Fibroblast of peridontal ligament (primary cell): ENCODE measurements at regions not wholly inside any gene's neighbourhood (a gene's known extent, or its start where the extent isn't known, plus 50 kb on each side); places are given as distances from the start of the nearest gene placed in this dataset.

Experiments
- DNase-seq: peaks from one replicate; pipeline ENCODE4 v3.0.0-alpha.2; 2010; ENCODE audit errors: extremely low read depth

DNA sequence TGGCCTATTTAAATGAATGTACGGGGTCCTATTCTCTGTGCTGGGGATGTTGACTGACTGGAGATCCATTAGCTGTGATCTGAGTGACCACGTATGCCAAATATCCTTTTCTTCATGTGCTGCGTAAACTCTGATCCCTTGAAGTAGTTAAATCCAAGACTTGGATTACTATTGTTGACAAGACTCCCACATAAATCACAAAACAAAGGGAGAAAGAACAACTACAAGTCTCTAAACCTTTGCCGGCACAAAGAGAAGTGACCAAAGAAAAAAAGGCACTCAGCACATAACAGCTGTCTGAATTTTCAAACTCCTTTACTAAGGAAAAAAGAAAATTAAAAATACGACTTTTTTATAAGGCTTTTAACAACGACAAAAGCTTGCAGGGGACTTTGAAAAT is 559.9 kb upstream of the CDH8 start:
- no peak for DNase-seq

DNA sequence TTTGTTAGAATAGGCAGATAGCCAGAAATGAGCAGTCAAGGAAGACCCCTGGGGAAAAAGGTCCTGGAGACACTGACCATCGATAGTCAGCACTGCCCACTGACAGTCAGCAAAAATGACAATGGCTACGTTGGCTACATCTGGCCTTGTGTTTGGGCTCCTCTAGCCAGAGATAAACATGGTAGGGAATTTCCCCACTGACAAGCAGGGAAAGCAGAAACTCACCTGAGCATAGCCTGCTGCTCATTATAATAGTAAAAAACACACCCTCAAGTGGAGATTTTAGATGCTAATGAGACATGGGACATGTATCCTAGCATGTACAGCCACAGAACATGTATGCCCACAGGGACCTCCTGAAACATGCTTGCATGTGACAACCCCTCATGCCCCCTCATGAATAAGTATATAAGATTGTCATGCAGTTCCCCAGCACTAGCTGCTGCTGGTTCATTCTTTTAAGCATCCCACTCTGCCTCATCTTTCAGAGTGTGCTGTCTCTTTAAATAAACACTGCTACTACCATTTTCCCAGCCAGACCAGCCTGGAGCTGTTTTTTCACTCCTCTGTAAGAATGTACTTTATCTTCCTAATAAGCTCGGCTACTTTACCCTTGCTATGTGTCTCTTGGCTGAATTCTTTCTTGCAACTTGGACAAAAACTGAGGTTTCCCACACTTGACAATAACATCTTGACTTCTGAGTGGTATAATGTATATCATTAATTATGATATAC is 550.1 kb upstream of the CDH8 start:
- no peak for DNase-seq

DNA sequence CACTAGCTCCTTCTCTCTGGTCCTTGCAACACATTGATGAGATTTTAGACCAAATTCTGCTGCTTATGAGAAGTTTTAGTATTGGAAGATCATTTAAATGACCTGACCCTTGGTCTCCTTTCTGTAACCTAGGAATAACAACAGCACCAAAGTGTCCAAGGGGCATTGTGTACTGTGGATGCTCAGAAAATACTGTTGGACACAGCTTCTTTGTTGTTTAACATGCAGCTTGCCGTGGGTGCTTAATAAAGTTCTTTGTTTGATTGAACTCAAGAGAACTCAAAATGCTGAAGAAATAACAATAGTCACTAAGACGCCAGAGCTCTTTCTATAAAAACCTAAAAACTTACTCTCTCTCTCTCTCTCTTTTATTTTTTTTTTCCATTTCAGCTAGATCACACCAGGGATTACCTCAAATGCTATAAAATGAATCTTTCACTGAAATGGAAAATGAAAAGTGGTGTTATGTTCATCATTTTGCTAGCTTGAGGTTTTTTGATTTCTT is 548.9 kb upstream of the CDH8 start:
- no peak for DNase-seq

DNA sequence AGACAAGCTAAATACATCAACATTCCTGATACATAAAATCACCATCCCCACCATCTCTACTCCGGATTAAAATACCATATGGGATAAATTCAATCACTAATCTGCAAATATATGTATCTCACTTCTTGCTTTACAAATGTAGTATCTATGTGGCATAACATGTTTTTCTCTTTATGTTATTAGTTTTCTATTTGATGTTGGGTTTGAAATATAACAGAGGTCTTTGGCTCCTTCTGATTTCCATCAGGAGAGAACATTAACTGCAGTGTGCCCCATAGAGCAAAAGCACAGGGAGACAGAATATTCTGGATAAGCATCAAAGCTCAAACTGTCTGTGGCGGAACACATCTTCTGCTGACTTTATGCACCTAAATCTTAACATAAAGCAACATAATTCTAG is 547.2 kb upstream of the CDH8 start:
- no peak for DNase-seq

DNA sequence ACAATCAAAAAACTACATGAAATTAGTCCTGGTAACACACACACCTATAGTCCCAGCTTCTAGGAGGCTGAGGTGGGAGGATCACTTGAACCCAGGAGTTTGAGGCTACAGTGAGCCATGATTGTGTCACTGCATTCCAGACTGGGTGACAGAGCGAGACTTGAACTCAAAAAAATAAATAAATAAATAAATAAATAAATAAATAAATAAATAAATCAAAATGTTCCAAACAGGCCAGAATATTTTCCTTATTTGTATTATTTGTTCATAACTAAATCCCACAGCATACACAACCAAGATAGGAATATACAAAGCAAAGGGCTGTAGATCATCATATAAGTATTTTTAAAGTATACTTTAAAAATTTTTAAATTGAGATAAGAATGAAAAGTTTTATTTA is 537.2 kb upstream of the CDH8 start:
- no peak for DNase-seq

DNA sequence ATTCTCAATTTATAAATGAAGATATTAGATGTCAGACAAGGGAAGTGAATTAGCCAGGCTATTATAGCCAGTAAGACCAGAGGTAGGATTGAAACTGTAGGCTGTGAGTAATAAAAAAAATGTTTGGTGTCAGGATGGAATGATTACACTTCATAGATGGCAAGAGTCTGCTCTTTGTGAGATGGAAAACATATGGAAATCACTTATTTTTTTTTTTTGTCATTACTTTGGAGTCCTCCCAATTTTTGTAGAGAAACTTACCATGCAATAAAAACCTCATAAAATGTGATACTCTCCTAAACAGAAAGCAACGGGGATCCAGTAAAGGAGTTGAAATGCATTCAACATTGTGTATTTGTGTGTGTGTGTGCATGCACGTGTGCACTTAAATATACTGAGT is 532.7 kb upstream of the CDH8 start:
- DNase-seq = no peak

DNA sequence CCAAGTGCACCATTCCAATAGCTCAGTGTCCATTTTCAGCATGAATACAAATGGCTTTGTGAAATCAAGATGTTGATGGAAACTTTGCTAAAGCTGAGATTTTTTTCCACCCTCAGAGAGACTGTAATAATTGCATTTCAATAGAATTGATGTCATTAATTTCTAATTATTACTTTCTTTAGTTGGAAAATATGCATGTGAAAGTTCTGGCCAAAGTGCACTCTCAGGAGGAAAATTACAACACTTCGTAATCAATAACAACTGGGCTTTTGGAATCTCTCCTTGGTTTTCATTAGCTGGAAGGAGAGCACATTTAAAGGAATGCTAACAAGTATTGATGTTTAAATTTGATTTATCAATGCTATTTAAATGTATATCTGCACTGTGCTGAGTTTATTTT is 529.5 kb upstream of the CDH8 start:
- no peak for DNase-seq

DNA sequence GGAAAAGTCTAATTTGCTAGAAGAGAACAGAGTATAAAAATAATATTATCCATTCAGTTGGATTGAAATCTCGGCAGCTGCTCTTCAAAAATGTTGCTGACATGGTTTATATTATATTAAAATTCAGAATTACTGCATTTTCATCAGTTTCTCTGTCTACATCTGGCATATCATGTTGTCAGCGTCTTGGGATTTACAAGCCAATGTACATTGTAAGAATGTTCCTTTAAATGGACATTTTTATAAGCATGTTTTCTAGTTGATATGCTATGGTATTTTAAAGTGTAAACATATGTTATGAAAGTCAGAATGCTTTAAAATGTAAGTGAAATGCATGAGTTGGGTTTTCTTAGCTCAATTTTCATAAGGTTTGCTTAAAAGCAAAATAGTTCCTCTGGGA is 528.1 kb upstream of the CDH8 start:
- DNase-seq = no peak

DNA sequence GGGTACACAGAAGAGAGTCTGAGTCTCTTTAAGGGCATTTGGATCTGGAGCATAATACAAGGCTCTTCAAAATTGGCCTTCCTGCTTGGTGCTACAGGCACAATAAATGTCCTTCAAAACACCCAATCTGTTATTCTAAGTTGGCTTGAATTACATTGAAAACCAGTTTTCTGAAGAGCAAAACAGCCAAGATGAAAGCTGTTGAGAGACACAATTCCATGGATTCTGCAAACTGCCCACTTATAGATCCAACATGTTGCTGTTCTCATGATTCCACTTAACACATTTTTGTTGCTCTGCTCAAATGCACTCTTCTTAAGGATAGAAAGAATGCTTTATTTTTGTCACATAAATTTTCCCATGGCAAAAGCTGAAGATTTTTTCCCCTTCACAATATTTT is 525.9 kb upstream of the CDH8 start:
- DNase-seq = no peak

DNA sequence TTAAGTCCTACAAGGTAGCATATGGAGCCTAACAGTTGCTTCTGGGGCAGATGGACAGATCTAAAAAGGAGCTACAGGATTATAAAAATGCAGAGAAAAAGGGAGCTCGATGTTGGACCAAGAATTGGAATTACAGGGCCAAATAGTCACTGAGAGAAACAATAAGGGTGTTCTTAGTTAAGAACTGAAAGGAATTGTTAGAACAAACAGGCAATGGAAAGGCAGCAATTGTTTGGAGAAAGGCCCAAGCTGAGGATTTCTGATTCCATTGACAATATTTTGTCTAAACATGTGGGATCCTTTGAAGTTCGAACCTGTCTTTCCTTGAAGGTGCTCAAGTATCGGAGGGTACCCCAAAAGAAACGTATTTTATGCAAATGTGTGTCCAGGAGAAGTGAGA is 513.6 kb upstream of the CDH8 start:
- no peak for DNase-seq

DNA sequence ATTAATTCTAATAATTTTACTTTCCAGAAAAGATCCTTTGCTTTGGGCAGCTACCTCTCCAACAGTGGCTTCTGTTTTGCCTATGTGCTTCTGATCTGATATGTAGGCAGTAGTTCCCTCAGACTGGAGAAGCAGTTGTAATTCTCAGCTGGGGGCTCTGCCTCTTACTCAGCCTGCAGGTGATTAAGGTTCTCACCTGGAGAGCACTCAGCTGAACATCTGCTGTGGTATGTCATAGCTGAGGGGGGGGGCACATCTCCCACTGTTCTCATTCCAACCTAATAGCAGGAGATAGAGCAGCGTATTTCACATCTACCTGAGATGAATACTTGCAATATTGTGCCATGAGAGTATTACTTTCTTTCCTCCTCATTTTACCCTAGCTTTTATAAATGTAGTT is 511.9 kb upstream of the CDH8 start:
- no peak for DNase-seq

DNA sequence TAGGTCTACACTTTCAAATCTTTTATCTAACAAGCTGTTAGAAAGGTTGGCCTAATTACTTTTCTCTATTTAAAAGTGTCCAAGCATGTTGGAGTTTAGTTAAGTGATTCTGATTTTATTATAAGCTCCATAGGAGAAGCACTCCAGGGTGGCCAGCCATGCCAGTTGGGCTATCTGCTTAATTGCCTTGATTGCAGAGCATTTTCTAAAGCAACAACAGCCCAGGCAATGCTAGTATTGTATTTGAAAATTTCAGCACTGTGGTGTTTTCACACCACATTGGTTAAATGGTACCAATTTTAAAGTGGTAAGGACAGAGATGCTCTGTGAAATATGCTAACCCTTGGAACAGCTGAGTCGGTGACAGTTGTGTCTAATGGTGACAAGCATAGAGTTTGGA is 510.5 kb upstream of the CDH8 start:
- DNase-seq = no peak

DNA sequence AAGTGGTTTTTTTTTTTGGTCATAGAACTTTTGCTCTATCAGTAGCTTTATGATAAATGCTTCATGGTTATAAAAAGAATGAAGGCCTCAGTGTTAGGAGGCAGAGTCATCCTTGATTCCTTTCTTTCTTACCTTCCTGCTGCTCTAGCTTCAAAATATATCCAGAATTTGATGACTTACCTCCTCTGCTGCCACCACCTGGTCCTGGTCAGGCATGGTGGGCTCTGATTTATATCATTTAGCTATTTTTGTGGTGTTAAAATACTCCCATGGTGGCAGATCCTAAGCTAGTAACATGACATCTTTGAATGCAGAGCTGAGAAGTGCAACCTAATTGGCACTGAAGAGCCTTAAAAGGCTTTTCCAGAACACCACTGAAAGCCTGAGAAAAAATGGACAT is 508.8 kb upstream of the CDH8 start:
- DNase-seq = no peak

DNA sequence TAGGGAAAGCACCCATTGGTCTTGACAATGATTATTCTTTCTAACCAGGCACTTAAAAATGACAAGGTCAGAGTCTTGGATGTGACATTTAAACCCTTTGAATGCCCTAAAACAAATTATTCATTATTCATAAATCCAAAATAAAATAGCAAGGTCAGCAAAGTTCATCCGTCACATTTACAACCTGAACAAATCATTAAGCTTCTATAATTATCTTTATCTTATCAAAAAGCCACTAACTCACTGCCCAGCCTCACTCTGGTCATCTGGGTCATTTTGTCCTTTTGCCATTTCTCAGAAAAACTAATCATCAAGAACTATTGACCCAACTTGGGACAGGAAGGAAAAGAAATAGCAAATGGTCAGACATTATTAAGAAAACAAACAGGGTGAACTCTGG is 507.3 kb upstream of the CDH8 start:
- no peak for DNase-seq

DNA sequence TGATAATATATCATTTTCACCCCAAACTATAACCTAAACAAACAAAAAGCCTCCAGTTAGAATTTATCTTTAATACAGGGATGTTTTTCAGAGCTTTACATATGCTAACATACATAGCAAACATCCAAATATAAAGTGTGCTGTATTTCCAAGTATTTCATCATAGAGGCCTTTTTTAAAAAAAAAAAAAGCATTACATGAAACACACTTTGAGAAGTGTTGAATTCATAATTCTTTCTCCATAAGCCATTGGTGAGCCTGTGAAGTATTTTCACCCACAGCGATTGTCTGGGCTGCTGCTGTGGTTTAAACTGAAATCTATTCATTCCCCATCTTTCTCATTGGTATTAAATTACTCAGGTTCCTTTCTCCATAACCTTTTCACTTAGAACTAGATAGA is 503.4 kb upstream of the CDH8 start:
- no peak for DNase-seq

DNA sequence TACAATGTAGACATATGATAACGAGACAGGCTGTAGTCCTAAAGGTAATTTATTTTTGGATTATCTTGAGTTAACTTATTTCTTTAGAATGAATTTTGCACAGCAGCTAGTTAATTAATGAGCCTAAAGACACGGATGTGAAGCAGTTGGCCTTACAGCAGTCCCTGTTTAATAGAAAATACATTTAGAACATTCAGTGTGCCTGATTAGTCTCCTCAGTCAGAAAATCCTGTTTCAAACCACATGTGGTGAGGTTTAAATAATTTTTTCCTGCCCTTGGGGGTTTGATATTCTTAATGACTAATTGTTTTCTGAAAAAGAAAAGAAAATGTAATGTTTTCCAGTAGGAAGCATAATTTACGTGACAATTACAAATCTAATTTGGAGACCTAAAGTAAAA is 494.2 kb upstream of the CDH8 start:
- DNase-seq = no peak

DNA sequence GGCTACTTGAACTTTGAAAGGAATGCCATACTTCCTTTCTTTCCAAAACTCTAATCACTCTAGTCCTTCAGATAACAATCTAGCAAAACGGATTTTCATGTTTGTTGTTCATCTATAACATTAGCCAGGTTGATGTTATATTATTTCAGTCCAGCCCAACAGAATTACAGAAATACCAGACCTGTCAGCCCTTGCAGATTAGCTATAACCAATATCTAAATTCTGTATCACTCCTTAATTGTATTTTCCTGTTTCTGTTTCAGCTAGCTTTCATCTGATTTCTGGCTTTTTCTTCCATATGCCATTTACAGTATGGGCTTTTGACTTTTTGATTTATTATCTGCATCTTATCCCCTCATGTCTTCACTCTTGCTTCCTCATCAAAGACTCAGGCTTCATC is 479.8 kb upstream of the CDH8 start:
- no peak for DNase-seq

DNA sequence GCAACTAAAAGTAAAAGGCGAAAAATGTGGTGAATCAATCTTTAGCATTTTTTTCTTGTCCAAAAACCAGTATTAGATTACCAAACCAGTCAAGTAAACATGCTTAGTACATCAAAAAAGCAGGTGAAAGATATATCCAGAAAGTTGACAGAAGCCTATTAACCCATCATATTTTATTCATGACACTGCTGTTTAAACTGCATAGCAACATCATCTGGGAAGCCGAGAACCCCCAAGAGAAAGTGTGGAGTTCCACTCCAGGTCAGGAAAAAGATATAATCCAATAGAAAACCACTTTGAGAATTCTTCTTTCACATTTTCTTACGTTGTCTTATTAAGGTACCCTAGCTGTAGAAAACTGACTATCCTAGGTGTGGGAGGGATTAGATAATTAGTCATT is 466.8 kb upstream of the CDH8 start:
- DNase-seq = no peak

DNA sequence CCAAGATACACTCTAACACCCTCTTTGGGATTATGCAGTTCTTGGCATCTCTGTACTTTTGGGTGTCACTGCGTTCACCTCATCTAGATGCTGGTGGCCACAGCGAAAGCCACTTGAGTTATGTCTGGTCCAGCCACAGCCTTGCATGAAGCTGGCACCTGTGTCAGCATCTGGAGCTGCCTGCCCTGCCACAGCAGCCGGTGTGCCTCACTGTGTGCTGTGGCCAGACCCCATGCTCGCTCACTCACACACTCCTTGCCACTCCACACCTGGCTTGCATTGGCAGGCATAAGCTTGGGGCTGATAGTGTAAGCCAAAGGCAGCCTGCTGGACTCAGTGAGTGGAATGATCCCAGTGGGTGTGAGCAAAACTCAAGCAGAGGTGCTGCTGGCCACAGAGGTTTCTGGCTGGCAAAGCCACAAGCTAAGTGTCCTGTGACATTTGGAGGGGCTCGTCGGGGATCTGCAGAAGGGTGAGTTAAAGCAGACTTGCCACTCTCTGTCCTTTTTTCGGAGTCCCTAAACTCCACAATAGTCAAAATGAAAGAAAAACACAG is 442.7 kb upstream of the CDH8 start:
- no peak for DNase-seq

DNA sequence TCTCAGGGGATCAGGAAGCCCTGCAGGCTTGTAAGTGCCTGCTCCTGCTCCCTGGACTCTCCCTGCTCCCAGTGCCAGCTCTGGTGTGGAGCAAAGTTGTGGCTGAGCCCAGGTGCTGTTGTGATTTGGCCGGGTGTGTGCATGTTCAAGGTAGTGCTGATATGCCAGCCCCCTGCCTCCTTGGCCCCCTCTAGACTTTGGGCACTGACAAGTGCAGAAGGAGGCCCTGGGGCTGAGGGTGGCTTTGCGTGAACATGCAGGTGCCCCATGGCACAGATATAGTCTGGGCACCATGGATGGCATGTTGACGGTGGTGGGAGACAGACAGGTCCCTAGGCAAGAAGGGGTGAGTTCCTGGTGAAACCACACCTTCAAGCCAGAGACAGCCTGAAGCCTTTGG is 441.6 kb upstream of the CDH8 start:
- no peak for DNase-seq

DNA sequence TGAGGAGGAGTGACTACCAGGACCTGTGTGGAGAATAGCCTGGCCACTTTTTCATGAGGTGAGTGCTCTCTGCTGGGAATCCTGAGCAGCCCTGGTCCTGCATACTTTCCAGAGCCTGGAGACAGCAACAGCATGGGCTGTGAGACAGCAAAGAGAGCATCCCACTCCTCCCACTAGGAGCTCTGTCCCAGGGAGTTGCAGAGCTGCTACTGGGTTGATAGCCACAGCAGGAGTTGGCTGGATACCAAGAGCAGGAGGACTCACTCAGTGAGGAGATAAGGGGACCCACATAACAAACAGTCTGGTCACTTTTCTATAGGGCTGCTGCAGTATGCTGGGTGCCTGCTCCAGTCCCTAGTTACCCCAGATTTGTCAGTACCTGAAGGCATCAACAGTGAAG is 439.3 kb upstream of the CDH8 start:
- no peak for DNase-seq

DNA sequence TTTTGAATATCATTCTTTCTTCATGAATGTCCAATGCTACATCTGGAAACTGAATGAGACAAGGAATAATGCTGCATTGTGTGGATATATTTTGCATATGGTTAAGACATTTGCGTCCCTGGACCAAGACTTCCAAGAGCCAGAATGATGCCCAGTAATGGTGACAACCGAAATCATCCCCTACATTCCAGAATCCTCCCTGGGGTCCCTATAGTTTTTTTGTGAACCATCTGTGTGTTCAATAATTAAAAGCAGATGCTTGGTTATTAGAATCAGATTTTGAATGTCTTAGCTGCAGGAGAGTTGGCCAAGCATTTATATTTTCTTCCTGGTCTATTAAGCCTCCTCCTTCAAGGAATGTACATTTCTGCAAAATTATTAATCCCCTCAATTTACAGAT is 426.7 kb upstream of the CDH8 start:
- no peak for DNase-seq

DNA sequence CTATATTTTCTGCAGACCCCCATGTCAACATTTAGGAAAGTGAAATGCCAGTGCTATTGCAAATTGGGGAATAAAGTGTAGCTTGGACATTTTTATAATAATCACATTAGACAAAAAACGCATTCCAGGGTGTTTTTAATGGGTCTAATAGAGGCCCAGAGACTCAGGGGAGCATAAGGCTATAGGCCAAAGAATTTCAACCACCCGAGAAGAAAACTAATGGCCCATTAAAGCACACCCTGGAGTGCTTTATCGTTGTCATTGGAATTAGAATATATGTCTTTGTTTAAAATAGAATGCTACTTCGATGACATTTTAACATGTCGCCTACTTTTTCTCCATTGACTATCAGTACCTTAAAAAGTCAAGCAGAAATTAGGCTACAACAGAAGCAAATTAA is 414.1 kb upstream of the CDH8 start:
- DNase-seq = no peak

DNA sequence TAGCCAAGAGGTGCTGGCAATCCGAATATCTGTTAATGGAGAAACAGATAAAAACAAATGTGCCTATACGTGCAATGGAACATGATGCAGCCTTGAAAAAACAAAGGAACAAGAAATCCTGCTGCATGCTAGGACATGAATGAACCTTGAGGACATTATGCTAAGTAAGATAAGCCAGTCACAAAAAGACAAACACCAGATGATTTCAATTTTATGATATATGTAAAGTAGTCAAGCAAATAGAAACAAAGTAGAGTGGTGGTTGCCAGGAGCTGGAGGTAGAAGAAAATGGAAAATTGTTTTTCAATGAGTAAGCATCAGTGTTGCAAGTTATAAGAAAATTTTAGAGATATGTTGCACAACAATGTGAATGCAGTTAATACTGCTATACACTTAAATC is 409.7 kb upstream of the CDH8 start:
- DNase-seq = no peak
